ENCODE measurements at regions not wholly inside any gene's neighbourhood (a gene's known extent, or its start where the extent isn't known, plus 50 kb on each side); places are given as distances from the start of the nearest gene placed in this dataset.

DNA sequence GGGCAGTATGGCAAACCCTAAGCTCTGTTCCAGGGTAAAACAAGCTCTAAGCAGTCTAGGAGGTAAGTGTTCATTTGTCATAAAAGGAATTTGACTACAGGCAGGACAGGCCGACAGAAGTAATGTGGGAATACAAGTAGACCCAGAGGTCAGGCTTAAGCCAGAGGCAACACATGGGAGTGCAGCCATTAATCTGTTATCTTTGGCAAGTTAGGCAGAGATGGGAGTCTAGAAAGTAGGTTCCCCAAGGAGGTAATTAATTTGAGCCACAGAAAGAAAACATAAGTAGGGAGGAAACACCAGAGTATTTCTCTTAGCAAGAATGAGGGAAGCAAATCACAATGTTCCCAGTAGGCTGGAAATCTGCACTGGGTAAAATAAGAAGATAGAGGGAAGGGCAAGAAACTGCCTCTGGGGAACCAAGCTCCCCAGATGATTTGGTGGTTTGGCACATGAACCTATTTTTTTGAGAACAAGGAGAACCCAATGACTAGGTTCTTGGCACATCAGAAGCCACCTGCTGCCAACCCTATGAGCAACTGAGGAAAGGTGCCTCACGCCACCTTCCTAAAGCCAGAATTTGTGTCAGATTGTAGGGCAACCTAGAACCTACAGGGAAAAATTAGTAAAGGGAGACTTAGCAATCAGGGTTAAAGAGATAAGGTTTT, 636.4 kb upstream of the PLXNA2 start:
- no peak for TF ChIP-seq POLR2A (IDR thresholded peaks at IDR 0.05)
- no peak for TF ChIP-seq CTCF (IDR thresholded peaks at IDR 0.05)
- no peak for TF ChIP-seq EP300 (IDR thresholded peaks at IDR 0.05)
- Histone ChIP-seq H3K4me1 (ENCODE audit: insufficient read depth) (no peaks in the 10 kb centered on the region), H3K27me3 (no peaks in the 10 kb centered on the region), H3K9me3 (no peaks in the 10 kb centered on the region), H3K4me3 (no peak overlapping the region), H3K36me3 (no peaks in the 10 kb centered on the region), H3K27ac (no peak overlapping the region)
- intact Hi-C loops (cut with DNase I), result no loop called here
- WGBS, 3 donors, result 50 to 56% (median 52%) methylated on average over 2 of the region's 2 CpGs
- no peak for DNase-seq

GRCh38 chr1:208885060-208885459, 640.9 kb upstream of the PLXNA2 start:
- WGBS, 3 donors, result 7 to 14% (median 11%) methylated on average over 1 of the region's 1 CpG
- TF ChIP-seq EP300 (IDR thresholded peaks at IDR 0.05), result no peak
- no peak for TF ChIP-seq CTCF (IDR thresholded peaks at IDR 0.05)
- TF ChIP-seq POLR2A (IDR thresholded peaks at IDR 0.05), result no peak
- Histone ChIP-seq H3K9me3 (no peaks in the 10 kb centered on the region), H3K27me3 (no peaks in the 10 kb centered on the region), H3K4me1 (ENCODE audit: insufficient read depth) (no peaks in the 10 kb centered on the region), H3K36me3 (no peaks in the 10 kb centered on the region), H3K27ac (no peak overlapping the region), H3K4me3 (no peak overlapping the region)
- intact Hi-C loops (cut with DNase I), result no loop called here
- DNase-seq, result no peak

DNA sequence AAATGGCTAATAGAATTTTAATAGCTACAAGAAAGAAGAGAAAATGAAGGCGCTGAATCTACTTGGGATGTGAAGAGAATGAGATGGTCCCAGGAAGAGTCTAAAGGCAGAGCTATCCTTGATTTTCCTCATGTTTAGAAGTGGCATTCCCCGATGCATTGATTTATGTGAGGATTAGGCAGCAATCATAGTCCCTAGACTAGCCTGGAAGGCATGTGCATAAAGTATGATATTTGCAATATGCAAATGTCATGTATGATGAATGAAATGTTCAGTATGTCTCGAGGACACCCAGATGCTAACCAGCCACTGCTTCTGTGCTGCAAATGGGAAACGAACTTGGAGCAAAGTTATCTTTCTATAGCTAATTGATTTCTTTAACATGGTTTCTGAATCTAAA, 641.5 kb upstream of the PLXNA2 start:
- intact Hi-C loops (cut with DNase I), result no loop called here
- 83 to 86% (median 83%) methylated on average over 4 of the region's 4 CpGs for WGBS, 3 donors
- no peaks in the 10 kb centered on the region for H3K36me3 ChIP-seq
- H3K9me3 ChIP-seq, result no peaks in the 10 kb centered on the region
- no peaks in the 10 kb centered on the region for H3K27me3 ChIP-seq
- no peaks in the 10 kb centered on the region for H3K4me1 ChIP-seq (ENCODE audit: insufficient read depth)
- H3K27ac ChIP-seq, result no peak overlapping the region
- TF ChIP-seq CTCF (IDR thresholded peaks at IDR 0.05), result no peak
- TF ChIP-seq EP300 (IDR thresholded peaks at IDR 0.05), result no peak
- no peak for TF ChIP-seq POLR2A (IDR thresholded peaks at IDR 0.05)
- DNase-seq, result no peak
- no peak overlapping the region for H3K4me3 ChIP-seq

DNA sequence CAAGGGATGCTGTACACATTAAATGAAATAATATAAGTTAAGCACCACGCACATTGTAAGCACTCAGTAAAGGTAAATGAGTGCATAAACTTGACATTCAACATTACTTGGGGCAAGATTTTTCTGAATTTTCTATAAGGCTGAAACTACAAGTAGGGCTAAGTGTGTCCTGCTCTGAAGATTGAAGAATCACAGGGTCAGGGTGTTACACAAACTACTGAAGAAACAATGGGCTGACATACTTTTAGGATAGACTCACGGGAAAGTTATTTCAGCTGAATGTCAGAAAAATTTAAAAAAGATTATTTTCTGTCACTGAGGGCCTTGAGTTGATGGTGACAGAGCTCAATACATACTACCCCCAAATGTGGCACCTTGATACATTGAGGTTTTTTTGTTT, 644.2 kb upstream of the PLXNA2 start:
- H3K9me3 ChIP-seq, result no peaks in the 10 kb centered on the region
- DNase-seq, result no peak
- H3K4me1 ChIP-seq (ENCODE audit: insufficient read depth), result no peaks in the 10 kb centered on the region
- no peak overlapping the region for H3K4me3 ChIP-seq
- intact Hi-C loops (cut with DNase I), result no loop called here
- TF ChIP-seq CTCF (IDR thresholded peaks at IDR 0.05) (no peak), POLR2A (IDR thresholded peaks at IDR 0.05) (no peak), EP300 (IDR thresholded peaks at IDR 0.05) (no peak)
- no peak overlapping the region for H3K27ac ChIP-seq
- no peaks in the 10 kb centered on the region for H3K27me3 ChIP-seq
- no peaks in the 10 kb centered on the region for H3K36me3 ChIP-seq
- 92 to 94% (median 93%) methylated on average over 2 of the region's 2 CpGs for WGBS, 3 donors
